Retina (tissue), 1 donor: ENCODE measurements at regions not wholly inside any gene's neighbourhood (a gene's known extent, or its start where the extent isn't known, plus 50 kb on each side); places are given as distances from the start of the nearest gene placed in this dataset.
"Not testable (repeated sequence)": the region's sequence is repeated elsewhere in the genome, so short reads cannot be mapped to it uniquely, and the experiment has no call there.

Experiments
- DNase-seq: peaks from one replicate; pipeline ENCODE4 v3.0.0-alpha.2; 2016

GRCh38 chr4:24236532-24236931 lies 346.7 kb upstream of the PPARGC1A start:
- DNase-seq: no peak

GRCh38 chr4:24236120-24236519 lies 346.3 kb upstream of the PPARGC1A start:
- no peak for DNase-seq

DNA sequence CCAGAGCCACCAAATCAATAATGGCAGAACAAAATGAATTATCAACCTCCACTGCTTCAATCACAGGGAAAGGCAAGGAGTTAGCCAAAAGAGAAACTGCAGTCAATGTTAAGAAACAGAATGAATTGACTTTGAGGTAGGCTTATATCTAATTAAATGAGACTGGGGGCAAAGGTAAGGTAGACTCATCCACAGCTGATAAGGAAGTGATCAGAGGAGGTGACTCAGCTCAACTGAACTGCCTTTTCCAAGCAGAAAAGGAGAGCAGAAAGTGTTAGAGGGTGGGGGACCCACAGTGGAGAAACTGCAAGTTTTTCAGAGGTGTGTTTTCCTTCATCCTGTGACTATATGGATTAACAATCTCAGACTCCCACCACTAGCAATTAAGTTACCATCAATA lies 345.8 kb upstream of the PPARGC1A start:
- no peak for DNase-seq

- DNase-seq: no peak
Measured at GRCh38 chr4:24234288-24234848, 344.5 kb upstream of the PPARGC1A start.

- no peak for DNase-seq
Measured at GRCh38 chr4:24230955-24231354, 341.1 kb upstream of the PPARGC1A start.

DNA sequence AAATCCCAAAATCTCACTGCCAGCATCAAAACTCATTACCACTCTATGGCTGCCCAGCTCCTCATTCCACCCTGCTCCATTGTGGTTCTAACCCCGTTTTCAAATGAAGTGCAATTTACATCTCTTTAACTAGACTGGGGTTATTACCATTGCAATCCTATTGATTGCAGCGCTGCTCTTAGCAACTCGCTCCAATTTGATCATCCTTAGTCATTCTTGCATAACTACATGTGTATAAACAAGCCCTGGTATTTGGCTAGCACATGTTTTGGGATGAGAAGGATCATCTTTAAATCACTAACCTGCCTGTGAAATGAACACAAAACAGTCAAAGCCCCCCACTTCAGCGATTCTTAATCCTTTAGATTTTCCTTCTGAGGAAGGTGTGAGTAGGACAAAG lies 340.1 kb upstream of the PPARGC1A start:
- no peak for DNase-seq

GRCh38 chr4:24228692-24229091 lies 338.8 kb upstream of the PPARGC1A start:
- DNase-seq: no peak

GRCh38 chr4:24226667-24227066 lies 336.8 kb upstream of the PPARGC1A start:
- no peak for DNase-seq

DNA sequence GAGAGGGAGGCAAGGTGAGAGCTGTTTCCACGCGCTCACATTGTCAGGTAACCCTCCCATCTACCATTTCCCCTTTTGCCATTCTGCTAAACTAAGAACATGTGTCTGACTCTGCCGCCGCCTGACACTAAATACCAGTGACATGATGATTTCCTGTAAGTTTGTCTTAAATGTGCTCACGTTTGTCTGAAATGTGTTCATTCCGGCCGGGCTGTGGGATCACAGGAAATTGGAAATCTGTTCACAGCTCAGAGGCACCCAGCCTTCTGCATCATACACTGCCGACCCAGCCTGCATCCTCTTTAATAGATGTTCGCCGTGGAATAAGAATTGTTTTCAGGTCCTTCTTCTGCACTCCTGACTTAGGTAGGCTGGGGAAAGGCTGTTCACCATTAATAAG lies 336.2 kb upstream of the PPARGC1A start:
- no peak for DNase-seq

- no peak for DNase-seq
Measured at GRCh38 chr4:24224446-24224845, 334.6 kb upstream of the PPARGC1A start.

- DNase-seq: no peak
Measured at GRCh38 chr4:24219209-24219608, 329.4 kb upstream of the PPARGC1A start.

GRCh38 chr4:24218566-24218965 lies 328.7 kb upstream of the PPARGC1A start:
- no peak for DNase-seq

DNA sequence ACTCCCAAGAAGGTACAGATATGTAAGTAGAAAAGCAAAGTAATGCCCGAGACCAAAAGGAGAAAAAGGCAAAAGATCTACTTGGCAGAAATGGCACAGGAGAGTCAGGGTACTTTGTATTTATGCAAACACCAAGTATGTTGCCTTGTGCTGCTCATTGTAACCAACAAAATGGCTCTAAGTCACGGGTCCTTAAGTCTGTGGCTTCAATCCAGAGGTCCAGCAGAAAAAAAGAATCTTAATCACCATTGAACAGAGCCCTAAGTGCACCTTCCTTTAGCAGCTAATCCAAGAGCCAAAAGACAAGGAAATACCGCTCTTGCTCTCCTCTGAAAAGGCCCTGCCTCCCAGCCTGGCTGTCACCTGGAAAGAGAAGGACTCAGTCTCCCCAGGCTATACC lies 324.9 kb upstream of the PPARGC1A start:
- no peak for DNase-seq

DNA sequence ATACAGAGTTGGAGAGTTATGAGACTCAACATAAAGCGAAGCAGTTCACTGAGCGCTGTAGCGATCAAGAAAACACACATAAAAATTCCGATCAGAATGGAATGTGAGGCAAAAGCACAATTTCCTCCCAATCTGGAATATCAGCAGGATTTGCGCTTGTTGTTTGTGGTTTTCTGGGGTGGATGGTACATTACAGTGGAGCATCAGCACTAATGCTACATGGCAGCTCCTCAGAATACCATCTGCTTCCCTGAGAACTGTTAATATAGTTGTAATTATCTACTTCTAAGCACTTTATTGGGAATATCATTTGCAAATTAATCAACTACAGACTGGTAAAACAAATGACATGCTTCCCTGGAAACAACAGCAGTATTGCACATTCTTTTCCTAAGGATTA lies 324.1 kb upstream of the PPARGC1A start:
- DNase-seq: no peak

DNA sequence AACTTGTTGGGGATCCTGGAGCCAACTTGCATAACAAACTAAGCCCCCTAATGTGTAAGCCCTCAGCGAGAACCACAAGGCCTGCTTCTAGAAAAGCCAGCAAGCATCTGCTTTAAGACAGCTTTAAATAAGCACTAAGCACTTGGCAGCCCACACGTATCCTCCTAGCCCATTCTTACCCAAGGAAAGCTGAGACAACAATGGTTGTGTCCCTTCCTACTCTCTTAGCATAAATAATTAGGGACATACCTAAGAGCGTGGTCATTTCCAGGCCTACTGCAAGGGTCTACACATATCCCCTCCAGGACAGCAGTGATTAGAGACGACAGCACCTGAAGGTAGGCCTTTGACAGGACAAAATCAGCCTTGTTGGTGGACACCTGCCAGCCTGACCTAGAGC lies 322.8 kb upstream of the PPARGC1A start:
- no peak for DNase-seq

GRCh38 chr4:24211856-24212255 lies 322.0 kb upstream of the PPARGC1A start:
- no peak for DNase-seq

DNA sequence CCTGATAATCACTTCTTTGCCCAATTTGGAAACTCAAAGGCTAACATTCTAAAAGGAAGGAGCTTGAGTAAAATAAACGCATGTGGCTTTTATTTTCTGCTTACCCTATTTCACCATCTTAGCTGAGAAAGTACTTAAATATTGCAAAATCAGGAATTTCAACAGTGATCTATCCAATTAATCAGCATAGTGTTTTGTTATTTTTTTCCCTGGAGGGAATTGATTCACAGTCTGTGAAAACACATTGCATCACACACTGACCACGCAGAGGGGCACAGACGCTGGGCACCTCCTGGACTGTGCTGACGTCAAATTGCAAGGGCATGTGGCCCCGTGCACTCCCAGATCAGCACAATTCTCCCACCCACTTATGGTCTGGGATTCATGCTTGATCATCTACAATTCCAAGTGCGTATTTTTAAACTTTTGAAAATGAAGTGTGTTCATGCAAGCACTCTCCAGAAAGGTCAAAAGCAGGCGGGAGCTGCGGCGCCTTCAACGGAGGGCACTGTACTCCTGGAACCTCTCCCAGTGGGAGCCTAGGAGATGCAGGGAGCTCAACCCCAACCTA lies 320.6 kb upstream of the PPARGC1A start:
- DNase-seq: no peak

GRCh38 chr4:24209906-24210305 lies 320.1 kb upstream of the PPARGC1A start:
- DNase-seq: no peak

DNA sequence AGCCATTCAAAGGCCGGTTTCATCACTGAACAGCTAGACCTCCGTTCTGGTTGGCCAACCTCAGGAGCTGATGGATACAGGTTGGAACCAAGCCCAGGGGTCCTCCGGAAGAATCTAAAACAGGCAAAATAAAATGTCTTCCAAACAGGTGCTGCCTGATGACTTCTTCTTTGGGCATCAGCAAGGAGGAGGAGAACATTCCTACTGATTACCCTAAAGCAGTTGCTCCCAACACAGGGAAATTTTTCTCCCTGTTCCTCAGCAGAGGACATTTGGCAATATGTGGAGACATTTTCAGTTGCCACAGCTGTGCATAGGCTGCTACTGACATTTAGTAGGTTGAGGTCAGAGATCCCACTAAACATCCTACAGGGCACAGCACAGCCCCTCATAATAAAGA lies 319.3 kb upstream of the PPARGC1A start:
- DNase-seq: no peak

DNA sequence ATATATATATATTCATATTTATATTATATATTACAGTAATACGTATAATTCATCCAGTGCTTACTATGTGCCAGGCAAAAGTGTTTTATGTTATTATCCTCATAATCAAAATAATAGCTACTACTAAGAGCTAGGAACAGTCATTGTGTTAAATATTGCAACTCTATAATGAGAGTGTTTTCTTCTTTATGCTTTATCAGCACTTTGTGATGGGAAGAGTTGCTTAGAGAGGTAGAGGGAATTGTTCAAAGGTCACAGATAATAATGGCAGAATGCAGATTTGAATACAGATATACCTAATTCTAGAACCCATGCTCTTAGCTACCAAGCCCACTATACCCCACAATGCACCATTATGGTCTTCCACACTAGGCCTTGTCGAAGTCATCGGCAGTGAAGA lies 318.8 kb upstream of the PPARGC1A start:
- no peak for DNase-seq

- not testable (repeated sequence) for DNase-seq
Measured at GRCh38 chr4:24204708-24205107, 314.9 kb upstream of the PPARGC1A start.

DNA sequence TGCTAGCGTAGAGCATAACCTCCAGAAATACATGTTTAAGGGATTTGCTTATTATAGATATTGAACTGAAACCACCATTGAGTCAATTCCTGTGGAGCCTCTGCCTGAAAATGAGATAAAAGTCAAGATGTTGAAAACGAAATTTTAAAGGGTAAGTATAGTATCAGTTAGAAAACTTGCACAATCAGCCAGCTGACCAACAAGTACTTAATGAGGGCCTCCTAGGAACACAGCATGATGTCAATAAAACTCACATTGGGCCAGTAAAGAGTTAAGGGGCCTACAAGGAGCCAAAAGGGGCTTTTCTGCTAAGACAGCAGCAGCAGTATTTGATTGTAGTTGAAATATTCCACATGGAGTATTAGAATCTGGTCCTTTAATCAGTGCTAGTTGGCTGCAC lies 314.1 kb upstream of the PPARGC1A start:
- no peak for DNase-seq

GRCh38 chr4:24202579-24202978 lies 312.7 kb upstream of the PPARGC1A start:
- no peak for DNase-seq

DNA sequence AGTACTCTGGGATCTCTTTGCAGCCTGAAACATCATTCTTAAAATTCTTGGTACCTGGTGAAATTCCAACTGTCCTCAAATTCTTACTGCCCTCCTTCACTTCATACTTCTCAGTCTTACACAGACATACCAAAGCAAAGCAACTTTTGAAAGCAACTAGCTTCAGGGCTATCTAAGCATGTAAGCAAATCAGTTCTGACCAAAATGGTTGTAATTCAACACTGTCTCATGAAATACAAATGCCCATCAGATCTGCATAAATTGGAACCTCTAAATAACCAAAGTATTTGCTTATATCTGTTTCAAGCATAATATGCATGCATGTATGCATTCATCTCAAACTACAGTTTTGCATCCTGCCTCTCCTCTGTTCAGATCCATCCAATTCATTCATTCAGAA lies 308.1 kb upstream of the PPARGC1A start:
- no peak for DNase-seq

- DNase-seq: no peak
Measured at GRCh38 chr4:24196785-24197184, 306.9 kb upstream of the PPARGC1A start.
